K562 (cell line): ENCODE measurements at regions not wholly inside any gene's neighbourhood (a gene's known extent, or its start where the extent isn't known, plus 50 kb on each side); places are given as distances from the start of the nearest gene placed in this dataset.

Experiments used
- ATAC-seq: fragments of 200-7000 bp; cut with Tn5 transposase; 3 replicates; pipeline ENCODE4 v1.9.1; 2020; ENCODE audit warnings: moderate library complexity
- BruUV-seq: library from RNA; stranded (reverse); fragments of 400-500 nt; replicated peaks from 2 replicates; lab custom pipeline; 2021; lab: Mats Ljungman, UMichigan
- CTCF ChIA-PET: fragments of 300-600 bp; formaldehyde crosslinking; extraction: SDS; loops from one replicate; lab custom pipeline; 2021; ENCODE audit warnings: low intra/inter-chr PET ratio; lab: Yijun Ruan, JAX
- POLR2A ChIA-PET: fragments of 300-600, 350-650 bp; sonication (Branson Sonifier 250); formaldehyde crosslinking; extraction: SDS; loops from one replicate; lab custom pipeline; 2021; ENCODE audit warnings: antibody characterized with exemption, inconsistent platforms; lab: Yijun Ruan, JAX
- DNase-seq, 4 experiments: peaks; one replicate each; pipeline versions ENCODE4 v3.0.0 to v3.0.0-alpha.2; 2011 to 2018; ENCODE audit warnings: low spot score in 3 of 4, mixed read lengths in 3 of 4; ENCODE audit errors: extremely low read depth in 1 of 4
- FAIRE-seq: peaks from 2 replicates; lab custom pipeline; 2011; peaks lifted over from hg19 to GRCh38; lab: Jason Lieb, UNC
- H2AFZ ChIP-seq: 2 replicates; pipeline ENCODE4 v1.6.0; 2011; ENCODE audit warnings: low read depth, low read length, control low read depth, inconsistent platforms
- H3K27ac ChIP-seq: fragments of 200-600 bp; 3 replicates; pipeline ENCODE4 v1.8.0; 2011; ENCODE audit warnings: low read depth, mild to moderate bottlenecking, control low read depth, inconsistent platforms, low read length, moderate library complexity, mixed read lengths; ENCODE audit errors: extremely low read depth
- H3K27me3 ChIP-seq, 2 experiments: fragments of 300-600 bp in 1 of 2; 2 replicates in 1 of 2; 3 replicates in 1 of 2; pipeline versions ENCODE4 v1.6.0 to v1.8.0; 2011; ENCODE audit warnings: inconsistent platforms in 2 of 2, low read length in 2 of 2, mild to moderate bottlenecking in 1 of 2, mixed read lengths in 1 of 2, moderate library complexity in 1 of 2; ENCODE audit not compliant: control insufficient read depth in 2 of 2, insufficient read depth in 2 of 2
- H3K36me3 ChIP-seq: fragments of 300-600 bp; 3 replicates; pipeline ENCODE4 v1.8.0; 2011; ENCODE audit warnings: mild to moderate bottlenecking, low read length, inconsistent platforms; ENCODE audit not compliant: control insufficient read depth, insufficient read depth
- H3K4me1 ChIP-seq, 2 experiments: fragments of 200-600 bp in 1 of 2; replicated peaks in 1 of 2; 2 replicates in 1 of 2; 3 replicates in 1 of 2; pipeline versions ENCODE4 v1.5.1 to v1.8.0; 2011; ENCODE audit warnings: inconsistent platforms in 2 of 2, low read length in 2 of 2, mild to moderate bottlenecking in 1 of 2, mixed read lengths in 1 of 2, moderate library complexity in 1 of 2; ENCODE audit not compliant: control insufficient read depth in 2 of 2, insufficient read depth in 2 of 2
- H3K4me2 ChIP-seq: 2 replicates; pipeline ENCODE4 v1.6.1; 2011; ENCODE audit warnings: low read length, control low read depth, inconsistent platforms, mixed read lengths; ENCODE audit not compliant: insufficient read depth
- H3K4me3 ChIP-seq: fragments of 200-600 bp; sonication (generic), shearing (Covaris generic); 2 replicates; pipeline ENCODE4 v1.5.1; 2016; ENCODE audit warnings: control low read depth, inconsistent platforms
- H3K79me2 ChIP-seq: fragments of 200-600 bp; 3 replicates; pipeline ENCODE4 v1.8.0; 2011; ENCODE audit warnings: low read length, inconsistent platforms; ENCODE audit not compliant: control insufficient read depth, insufficient read depth
- H3K9ac ChIP-seq, 2 experiments: 2 replicates each; pipeline versions ENCODE4 v1.6.0 to v1.6.1; 2011; ENCODE audit warnings: low read depth in 2 of 2, low read length in 2 of 2, control low read depth in 1 of 2, inconsistent platforms in 1 of 2, mild to moderate bottlenecking in 1 of 2, mixed read lengths in 1 of 2; ENCODE audit not compliant: insufficient read depth in 1 of 2
- H3K9me1 ChIP-seq: one replicate; pipeline ENCODE4 v1.6.0; 2011; ENCODE audit warnings: inconsistent platforms, mild to moderate bottlenecking, low read length, moderate library complexity; ENCODE audit not compliant: control insufficient read depth, insufficient read depth
- H3K9me3 ChIP-seq: replicated peaks from 2 replicates; pipeline ENCODE4 v1.5.1; 2011; ENCODE audit warnings: low read depth, low read length, inconsistent platforms; ENCODE audit not compliant: control insufficient read depth, insufficient read depth
- H4K20me1 ChIP-seq: replicated peaks from 2 replicates; pipeline ENCODE4 v1.6.1; 2011; ENCODE audit warnings: low read length, inconsistent platforms, mixed read lengths; ENCODE audit not compliant: control insufficient read depth, insufficient read depth
- CBFB ChIP-seq: sonication (generic); formaldehyde crosslinking; IDR thresholded peaks from 2 replicates; pipeline ENCODE4 v1.4.0; 2020; ENCODE audit warnings: mild to moderate bottlenecking, missing genetic modification reagents
- CBX3 ChIP-seq, 2 experiments: IDR thresholded peaks; 1 replicate in 1 of 2; 2 replicates in 1 of 2; pipeline ENCODE4 v1.6.1; 2012; ENCODE audit warnings: inconsistent platforms in 2 of 2, low read length in 2 of 2, borderline replicate concordance in 1 of 2, control low read depth in 1 of 2
- CHD1 ChIP-seq: fragments of 200-600 bp; sonication (generic); IDR thresholded peaks from one replicate; pipeline ENCODE4 v1.6.1; 2012; ENCODE audit warnings: mild to moderate bottlenecking, moderate library complexity, low read length, inconsistent platforms
- ETV1 ChIP-seq: fragments of 450-650 bp; conservative IDR thresholded peaks from 2 replicates; pipeline ENCODE4 v1.6.1; 2016; ENCODE audit warnings: missing genetic modification characterization, control low read depth, low read depth, missing compliant biosample characterization
- FOS ChIP-seq: IDR thresholded peaks from 3 replicates; pipeline ENCODE4 v1.6.1; 2011; ENCODE audit not compliant: insufficient read length; ENCODE audit errors: extremely low read depth
- HDAC2 ChIP-seq: fragments of 450-650 bp; IDR thresholded peaks from 2 replicates; pipeline ENCODE4 v1.6.1; 2016; ENCODE audit warnings: mild to moderate bottlenecking
- KDM1A ChIP-seq, 2 experiments: fragments of 450-650 bp; IDR thresholded peaks; 2 replicates each; pipeline ENCODE4 v1.6.1; 2016; ENCODE audit warnings: mild to moderate bottlenecking in 2 of 2
- MAFK ChIP-seq: IDR thresholded peaks from 2 replicates; pipeline ENCODE4 v1.6.1; 2011; ENCODE audit warnings: low read length, improper control_type of control experiment
- RBM34 ChIP-seq: fragments of 200-400 bp; formaldehyde crosslinking; IDR thresholded peaks from 2 replicates; pipeline ENCODE4 v1.6.1; 2018; ENCODE audit warnings: low read length, borderline replicate concordance; ENCODE audit not compliant: insufficient read depth
- SMARCA5 ChIP-seq: fragments of 450-650 bp; IDR thresholded peaks from 2 replicates; pipeline ENCODE4 v1.6.1; 2016
- SUPT5H ChIP-seq: fragments of 450-650 bp; IDR thresholded peaks from 2 replicates; pipeline ENCODE4 v1.6.1; 2016
- ZBTB26 ChIP-seq: fragments of 450-650 bp; formaldehyde crosslinking; IDR thresholded peaks from 2 replicates; pipeline ENCODE4 v1.4.0; 2022; ENCODE audit warnings: missing genetic modification characterization
- ZFX ChIP-seq: sonication (generic); formaldehyde crosslinking; IDR thresholded peaks from 2 replicates; pipeline ENCODE4 v1.8.0; 2022; ENCODE audit warnings: mild to moderate bottlenecking, missing genetic modification reagents, moderate library complexity
- ZNF197 ChIP-seq: fragments of 200-800 bp; sonication (Bioruptor generic); IDR thresholded peaks from 2 replicates; pipeline ENCODE4 v1.6.1; 2016; ENCODE audit warnings: low read depth, missing genetic modification characterization, missing compliant biosample characterization
- ZNF395 ChIP-seq: fragments of 200-800 bp; sonication (Bioruptor generic); IDR thresholded peaks from 2 replicates; pipeline ENCODE4 v1.6.1; 2017; ENCODE audit warnings: missing genetic modification characterization, missing compliant biosample characterization
- WGBS: fragments of 100-300 bp; shearing (Covaris generic); methylation state at CpG from one replicate; pipeline ENCODE4 v1.1.6; 2016; ENCODE audit warnings: low coverage, mixed read lengths; ENCODE audit not compliant: insufficient coverage; ENCODE audit errors: missing lambda C conversion rate; 5-methylcytosine and 5-hydroxymethylcytosine counted together
- in situ Hi-C: fragments of 300-500 bp; cut with MboI; formaldehyde crosslinking; loops from 4 replicates; pipeline ENCODE4 v1.15.0; 2018; ENCODE audit warnings: inconsistent platforms, mixed read lengths
- intact Hi-C: fragments of 100-400 bp; cut with micrococcal nuclease; formaldehyde crosslinking; loops from 2 replicates; pipeline ENCODE4 v1.14.2; 2022

GRCh38 chr2:67891642-67892041 is 171.2 kb downstream of the C1D start:
- H3K9me1 ChIP-seq, result no peaks in the 10 kb centered on the region
- DNase-seq, result no peak
- 0% methylated on average over 1 of the region's 1 CpG for WGBS
- H3K79me2 ChIP-seq, result no peaks in the 10 kb centered on the region
- ATAC-seq, result no peak
- H3K27ac ChIP-seq, result no peak overlapping the region
- in situ Hi-C loops (no loop called here), intact Hi-C loops (no loop called here)
- H3K4me3 ChIP-seq, result no peak overlapping the region
- peaks cover 0 to 7% of the 10 kb centered on the region in 2 experiments; a peak in 1 of 5 replicates for H3K27me3 ChIP-seq
- no TSS peak for BruUV-seq
- POLR2A ChIA-PET, result interaction anchor here (0.6 kb wide), 1 partner anchor 38 kb away, joined by 3 read pairs; no protein-coding TSS in a partner anchor
- no peaks in the 10 kb centered on the region for H3K4me1 ChIP-seq
- no peak overlapping the region for H3K9ac ChIP-seq
- no peak overlapping the region for H3K4me2 ChIP-seq
- no peak overlapping the region for H2AFZ ChIP-seq
- no peaks in the 10 kb centered on the region for H4K20me1 ChIP-seq
- H3K36me3 ChIP-seq, result no peaks in the 10 kb centered on the region
- no peak for FAIRE-seq
- H3K9me3 ChIP-seq, result no peaks in the 10 kb centered on the region
- CTCF ChIA-PET, result no interaction called here
- TF ChIP-seq CBX3 (IDR thresholded peaks at IDR 0.05; ENCODE audit: borderline replicate concordance in 1 of 2, low read length in 2 of 2) (no peak), CBFB (no peak), KDM1A (IDR thresholded peaks at IDR 0.05) (no peak), FOS (no peak), ZBTB26 (no peak), ZFX (CRISPR knock-in tag) (no peak), ZNF197 (no peak), SUPT5H (no peak), MAFK (no peak), HDAC2 (no peak), ETV1 (tag) (no peak), RBM34 (no peak), ZNF395 (no peak), SMARCA5 (no peak), CHD1 (no peak)
